K562 (cell line): ENCODE measurements at regions not wholly inside any gene's neighbourhood (a gene's known extent, or its start where the extent isn't known, plus 50 kb on each side); places are given as distances from the start of the nearest gene placed in this dataset.
A peak's percentile ranks its signal among the peaks of the same experiment; 100 is the strongest.

Source experiments
- BRD9 ChIP-seq: fragments of 450-650 bp; IDR thresholded peaks from 2 replicates; pipeline ENCODE4 v1.6.1; 2018; ENCODE audit warnings: low read depth; ENCODE audit not compliant: partially characterized antibody
- C11orf30 ChIP-seq: fragments of 450-650 bp; IDR thresholded peaks from 2 replicates; pipeline ENCODE4 v1.6.1; 2016; ENCODE audit warnings: low read depth, mild to moderate bottlenecking
- CAMTA2 ChIP-seq: fragments of 250-450 bp; sonication (Bioruptor Pico); conservative IDR thresholded peaks from 2 replicates; pipeline ENCODE4 v1.5.1; 2022
- CHAMP1 ChIP-seq: fragments of 450-650 bp; IDR thresholded peaks from 2 replicates; pipeline ENCODE4 v1.6.1; 2016; ENCODE audit warnings: mild to moderate bottlenecking
- HINFP ChIP-seq: fragments of 450-650 bp; conservative IDR thresholded peaks from 2 replicates; pipeline ENCODE4 v1.6.1; 2016; ENCODE audit warnings: missing genetic modification characterization, low read depth, mild to moderate bottlenecking, control low read depth, missing compliant biosample characterization
- HMGXB4 ChIP-seq: sonication (generic); formaldehyde crosslinking; IDR thresholded peaks from 2 replicates; pipeline ENCODE4 v1.8.1; 2023; ENCODE audit warnings: mild to moderate bottlenecking, missing genetic modification reagents
- NCOA6 ChIP-seq: fragments of 450-650 bp; IDR thresholded peaks from 2 replicates; pipeline ENCODE4 v1.6.1; 2017; ENCODE audit warnings: mild to moderate bottlenecking
- NFATC3 ChIP-seq: fragments of 450-650 bp; IDR thresholded peaks from 2 replicates; pipeline ENCODE4 v1.6.1; 2017; ENCODE audit warnings: mild to moderate bottlenecking
- NFE2L1 ChIP-seq: fragments of 450-650 bp; IDR thresholded peaks from 2 replicates; pipeline ENCODE4 v1.6.1; 2016; ENCODE audit warnings: missing genetic modification characterization, low read depth, mild to moderate bottlenecking, missing compliant biosample characterization, moderate library complexity, borderline replicate concordance
- PATZ1 ChIP-seq: fragments of 250-450 bp; sonication (Bioruptor Pico); IDR thresholded peaks from 2 replicates; pipeline ENCODE4 v1.5.0; 2020; ENCODE audit warnings: mild to moderate bottlenecking, borderline replicate concordance
- RAD21 ChIP-seq, 2 experiments: fragments of 250-450 bp in 1 of 2; fragments of 450-650 bp in 1 of 2; sonication (Bioruptor Pico) in 1 of 2; formaldehyde crosslinking in 1 of 2; IDR thresholded peaks in 1 of 2; conservative IDR thresholded peaks in 1 of 2; 2 replicates each; pipeline versions ENCODE4 v1.4.0 to v1.8.0; 2020 to 2022; ENCODE audit warnings: mild to moderate bottlenecking in 2 of 2, moderate library complexity in 1 of 2
- SP2 ChIP-seq: IDR thresholded peaks from 2 replicates; pipeline ENCODE4 v1.6.1; 2011; ENCODE audit warnings: mild to moderate bottlenecking, low read depth, low read length, moderate library complexity; ENCODE audit not compliant: poor library complexity, severe bottlenecking; ENCODE audit errors: extremely low read depth
- SRSF9 ChIP-seq: fragments of 200-400 bp; formaldehyde crosslinking; IDR thresholded peaks from 2 replicates; pipeline ENCODE4 v1.6.1; 2017; ENCODE audit warnings: low read depth, low read length, borderline replicate concordance
- U2AF1 ChIP-seq: fragments of 200-400 bp; formaldehyde crosslinking; optimal IDR thresholded peaks from 2 replicates; pipeline ENCODE3; 2017; ENCODE audit warnings: mild to moderate bottlenecking, low read depth, low read length, moderate library complexity
- ZHX1 ChIP-seq: fragments of 150-350 bp; conservative IDR thresholded peaks from 2 replicates; pipeline ENCODE4 v1.6.1; 2014; ENCODE audit warnings: low read length
- ZNF140 ChIP-seq: fragments of 250-450 bp; sonication (Bioruptor Pico); IDR thresholded peaks from 2 replicates; pipeline ENCODE4 v1.8.0; 2021; ENCODE audit warnings: moderate library complexity, mild to moderate bottlenecking, inconsistent platforms
- ZNF316 ChIP-seq: fragments of 450-650 bp; IDR thresholded peaks from 2 replicates; pipeline ENCODE4 v1.6.1; 2016
- ZNF408 ChIP-seq: fragments of 250-450 bp; sonication (Bioruptor Pico); IDR thresholded peaks from 2 replicates; pipeline ENCODE4 v1.4.0; 2020; ENCODE audit warnings: low read depth, mild to moderate bottlenecking, moderate library complexity
- ZNF436 ChIP-seq: fragments of 250-450, 450-650 bp; sonication (Bioruptor Pico); formaldehyde crosslinking; IDR thresholded peaks from 2 replicates; pipeline ENCODE4 v1.7.0; 2020; ENCODE audit warnings: mild to moderate bottlenecking
- ZSCAN29 ChIP-seq: fragments of 450-650 bp; IDR thresholded peaks from 2 replicates; pipeline ENCODE4 v1.6.1; 2017

- no peak for TF ChIP-seq ZHX1
- no peak for TF ChIP-seq ZNF408 (CRISPR knock-in tag)
- TF ChIP-seq SP2, result no peak
- no peak for TF ChIP-seq ZSCAN29
- no peak for TF ChIP-seq SRSF9
- no peak for TF ChIP-seq RAD21 (CRISPR knock-in tag; conservative IDR thresholded peaks at IDR 0.05 in 1 of 2, IDR thresholded peaks at IDR 0.05 in 1 of 2)
- TF ChIP-seq CAMTA2 (CRISPR knock-in tag), result no peak
- TF ChIP-seq NCOA6, result no peak
- TF ChIP-seq HINFP, result no peak
- no peak for TF ChIP-seq NFATC3
- no peak for TF ChIP-seq U2AF1
- peak; percentile 79 for TF ChIP-seq C11orf30
- no peak for TF ChIP-seq PATZ1
- peak; percentile 89 for TF ChIP-seq NFE2L1
- TF ChIP-seq CHAMP1, result no peak
- TF ChIP-seq ZNF140, result no peak
- no peak for TF ChIP-seq HMGXB4 (CRISPR knock-in tag)
- peak; percentile 89 for TF ChIP-seq ZNF316
- no peak for TF ChIP-seq ZNF436
- TF ChIP-seq BRD9, result no peak
Measured at GRCh38 chr12:102638777-102639176, 158.4 kb upstream of the IGF1 start (continued).
